HG03354 (cell line): ENCODE measurements at regions not wholly inside any gene's neighbourhood (a gene's known extent, or its start where the extent isn't known, plus 50 kb on each side); places are given as distances from the start of the nearest gene placed in this dataset.

ENCODE experiments used
- ATAC-seq: cut with Tn5 transposase; IDR thresholded peaks from one replicate; pipeline ENCODE4 v1.9.1; 2021; ENCODE audit warnings: mild to moderate bottlenecking; ENCODE audit not compliant: unreplicated experiment, poor library complexity, severe bottlenecking

GRCh38 chr17:79305768-79306423, 231.3 kb downstream of the ENGASE start:
- no peak for ATAC-seq

GRCh38 chr17:79305376-79305767, 230.7 kb downstream of the ENGASE start:
- ATAC-seq, result no peak

GRCh38 chr17:79304884-79305283, 230.3 kb downstream of the ENGASE start:
- ATAC-seq, result no peak

- no peak for ATAC-seq
These were observed 229.1 kb downstream of the ENGASE start for GRCh38 chr17:79303641-79304205.

- no peak for ATAC-seq
These were observed 226.8 kb downstream of the ENGASE start for GRCh38 chr17:79301469-79301868.

- ATAC-seq, result no peak
These were observed 224.7 kb downstream of the ENGASE start for GRCh38 chr17:79299349-79299748.

GRCh38 chr17:79298799-79299198, 224.2 kb downstream of the ENGASE start:
- no peak for ATAC-seq

- no peak for ATAC-seq
These were observed 221.6 kb downstream of the ENGASE start for GRCh38 chr17:79296243-79296642.

- ATAC-seq, result no peak
These were observed 220.7 kb downstream of the ENGASE start for GRCh38 chr17:79295307-79295706.

- ATAC-seq, result no peak
These were observed 219.9 kb downstream of the ENGASE start for GRCh38 chr17:79294459-79295071.

- no peak for ATAC-seq
These were observed 217.9 kb downstream of the ENGASE start for GRCh38 chr17:79292501-79292900.

- ATAC-seq, result no peak
These were observed 216.8 kb downstream of the ENGASE start for GRCh38 chr17:79291391-79291790.

GRCh38 chr17:79290726-79291125, 216.1 kb downstream of the ENGASE start:
- no peak for ATAC-seq

GRCh38 chr17:79288950-79289349, 214.3 kb downstream of the ENGASE start:
- no peak for ATAC-seq

GRCh38 chr17:79286440-79286839, 211.8 kb downstream of the ENGASE start:
- ATAC-seq, result no peak

GRCh38 chr17:79285973-79286372, 211.3 kb downstream of the ENGASE start:
- no peak for ATAC-seq

- no peak for ATAC-seq
These were observed 207.7 kb downstream of the ENGASE start for GRCh38 chr17:79282294-79282693.

GRCh38 chr17:79281803-79282202, 207.2 kb downstream of the ENGASE start:
- ATAC-seq, result no peak

- no peak for ATAC-seq
These were observed 206.4 kb downstream of the ENGASE start for GRCh38 chr17:79280866-79281572.

GRCh38 chr17:79280010-79280409, 205.4 kb downstream of the ENGASE start:
- ATAC-seq, result no peak

GRCh38 chr17:79279320-79279719, 204.7 kb downstream of the ENGASE start:
- no peak for ATAC-seq
